Common myeloid progenitor, CD34-positive (primary cell): ENCODE measurements at regions not wholly inside any gene's neighbourhood (a gene's known extent, or its start where the extent isn't known, plus 50 kb on each side); places are given as distances from the start of the nearest gene placed in this dataset.

Source experiments
- CTCF ChIA-PET: fragments of 350-600 bp; sonication (Branson Sonifier 250); formaldehyde crosslinking; loops from one replicate; lab custom pipeline; 2021; ENCODE audit warnings: antibody characterized with exemption; lab: Charles Lee
- POLR2A ChIA-PET: fragments of 350-600 bp; sonication (Branson Sonifier 250); formaldehyde crosslinking; loops from one replicate; lab custom pipeline; 2021; ENCODE audit warnings: antibody characterized with exemption; lab: Charles Lee
- DNase-seq, 3 donors: peaks; one replicate each; pipeline versions ENCODE4 v3.0.0 to v3.0.0-alpha.2; 2013
- H3K27ac ChIP-seq, 2 experiments: 1 replicate in 1 of 2; 2 replicates in 1 of 2; pipeline ENCODE4 v1.7.0; 2013; ENCODE audit warnings: inconsistent platforms in 2 of 2, low read length in 2 of 2, mild to moderate bottlenecking in 2 of 2, low read depth in 1 of 2, moderate library complexity in 1 of 2; ENCODE audit not compliant: severe bottlenecking in 2 of 2, insufficient read depth in 1 of 2, poor library complexity in 1 of 2
- H3K27me3 ChIP-seq, 5 experiments: replicated peaks in 2 of 5; 1 replicate in 3 of 5; 2 replicates in 2 of 5; pipeline versions ENCODE4 v1.6.1 to v1.7.0; 2013; ENCODE audit warnings: low read length in 4 of 5, mild to moderate bottlenecking in 2 of 5, moderate library complexity in 2 of 5, inconsistent platforms in 1 of 5; ENCODE audit not compliant: insufficient read depth in 5 of 5, control insufficient read depth in 4 of 5
- H3K36me3 ChIP-seq, 4 experiments: 1 replicate in 2 of 4; 2 replicates in 2 of 4; pipeline versions ENCODE4 v1.6.1 to v1.7.0; 2013; ENCODE audit warnings: low read length in 3 of 4, control low read depth in 1 of 4, mild to moderate bottlenecking in 1 of 4; ENCODE audit not compliant: control insufficient read depth in 4 of 4, insufficient read depth in 4 of 4
- H3K4me1 ChIP-seq, 4 experiments: 1 replicate in 3 of 4; 2 replicates in 1 of 4; pipeline versions ENCODE4 v1.6.1 to v1.7.1; 2013; ENCODE audit warnings: low read length in 3 of 4, mild to moderate bottlenecking in 3 of 4, control low read depth in 1 of 4, inconsistent platforms in 1 of 4, moderate library complexity in 1 of 4; ENCODE audit not compliant: control insufficient read depth in 4 of 4, insufficient read depth in 4 of 4; ENCODE audit errors: control extremely low read depth in 1 of 4
- H3K4me3 ChIP-seq, 7 experiments: 1 replicate in 4 of 7; 2 replicates in 3 of 7; pipeline versions ENCODE4 v1.5.1 to v1.7.0; 2013; ENCODE audit warnings: mild to moderate bottlenecking in 7 of 7, low read length in 6 of 7, moderate library complexity in 6 of 7, inconsistent platforms in 2 of 7, low read depth in 2 of 7, control low read depth in 1 of 7; ENCODE audit not compliant: insufficient read depth in 4 of 7, control insufficient read depth in 1 of 7; ENCODE audit errors: extremely low read depth in 1 of 7
- H3K9me3 ChIP-seq, 5 experiments: 1 replicate in 4 of 5; 2 replicates in 1 of 5; pipeline versions ENCODE4 v1.6.1 to v1.7.1; 2013; ENCODE audit warnings: low read length in 4 of 5, mild to moderate bottlenecking in 2 of 5, inconsistent platforms in 1 of 5, low read depth in 1 of 5, moderate library complexity in 1 of 5; ENCODE audit not compliant: control insufficient read depth in 4 of 5, insufficient read depth in 2 of 5; ENCODE audit errors: control extremely low read depth in 1 of 5
- WGBS: methylation state at CpG from one replicate; pipeline ENCODE4 v1.1.5; 2013; ENCODE audit not compliant: insufficient coverage; 5-methylcytosine and 5-hydroxymethylcytosine counted together

DNA sequence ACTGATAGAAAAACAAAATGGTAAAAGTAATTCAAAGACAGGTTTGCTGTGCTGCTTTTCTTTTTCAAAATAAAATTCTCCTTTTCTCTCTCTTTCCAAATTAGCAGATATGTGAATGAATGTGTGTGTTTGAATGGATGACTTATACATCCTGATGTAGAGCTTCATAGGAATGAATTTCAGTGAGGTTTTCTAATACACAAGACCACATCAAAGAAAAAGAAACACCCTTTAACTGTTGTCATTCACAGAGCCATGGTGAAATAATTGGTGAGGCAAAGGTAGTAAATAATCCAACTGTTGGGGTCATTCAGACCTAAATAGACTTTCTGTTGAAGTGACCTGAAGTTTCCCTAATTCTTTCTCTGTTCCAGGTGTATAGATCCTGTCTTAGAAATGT is 139.1 kb upstream of the ZPLD1 start:
- H3K36me3 ChIP-seq, result no peaks in the 10 kb centered on the region
- ChIA-PET POLR2A (no interaction called here), CTCF (no interaction called here)
- no peaks in the 10 kb centered on the region for H3K4me1 ChIP-seq
- H3K27ac ChIP-seq, result no peak overlapping the region
- no peak for DNase-seq
- H3K4me3 ChIP-seq, result no peak overlapping the region
- no peaks in the 10 kb centered on the region for H3K9me3 ChIP-seq
- H3K27me3 ChIP-seq, result no peaks in the 10 kb centered on the region

DNA sequence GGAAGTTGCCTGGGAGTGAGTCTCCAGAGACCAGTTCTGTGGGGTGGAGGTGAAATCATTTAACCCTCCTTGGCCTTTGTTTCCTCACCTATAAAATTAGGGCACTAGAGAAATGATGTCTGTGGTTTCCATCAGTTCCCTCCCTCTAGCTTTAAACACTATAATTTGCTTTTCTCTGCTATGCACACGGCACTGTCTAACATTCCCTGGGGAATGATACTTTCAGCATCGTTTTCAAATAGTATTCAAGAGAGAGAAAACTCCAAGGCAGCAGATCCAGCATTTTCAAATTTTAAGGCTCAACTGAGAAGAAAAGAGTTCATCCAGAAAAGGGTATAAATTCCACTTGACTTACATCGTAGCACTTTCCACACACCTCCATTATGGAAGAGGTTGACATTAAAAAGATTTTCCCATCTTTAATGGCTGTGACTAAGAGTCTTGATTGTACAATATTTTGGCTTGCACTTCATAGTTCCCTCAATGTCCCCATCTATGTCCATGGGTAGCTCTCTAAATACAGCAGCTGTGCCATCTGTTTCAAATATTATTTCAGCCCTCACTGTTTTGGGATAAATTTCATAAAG is 137.7 kb upstream of the ZPLD1 start:
- CTCF ChIA-PET, result no interaction called here
- 84% methylated on average over 2 of the region's 3 CpGs for WGBS

DNA sequence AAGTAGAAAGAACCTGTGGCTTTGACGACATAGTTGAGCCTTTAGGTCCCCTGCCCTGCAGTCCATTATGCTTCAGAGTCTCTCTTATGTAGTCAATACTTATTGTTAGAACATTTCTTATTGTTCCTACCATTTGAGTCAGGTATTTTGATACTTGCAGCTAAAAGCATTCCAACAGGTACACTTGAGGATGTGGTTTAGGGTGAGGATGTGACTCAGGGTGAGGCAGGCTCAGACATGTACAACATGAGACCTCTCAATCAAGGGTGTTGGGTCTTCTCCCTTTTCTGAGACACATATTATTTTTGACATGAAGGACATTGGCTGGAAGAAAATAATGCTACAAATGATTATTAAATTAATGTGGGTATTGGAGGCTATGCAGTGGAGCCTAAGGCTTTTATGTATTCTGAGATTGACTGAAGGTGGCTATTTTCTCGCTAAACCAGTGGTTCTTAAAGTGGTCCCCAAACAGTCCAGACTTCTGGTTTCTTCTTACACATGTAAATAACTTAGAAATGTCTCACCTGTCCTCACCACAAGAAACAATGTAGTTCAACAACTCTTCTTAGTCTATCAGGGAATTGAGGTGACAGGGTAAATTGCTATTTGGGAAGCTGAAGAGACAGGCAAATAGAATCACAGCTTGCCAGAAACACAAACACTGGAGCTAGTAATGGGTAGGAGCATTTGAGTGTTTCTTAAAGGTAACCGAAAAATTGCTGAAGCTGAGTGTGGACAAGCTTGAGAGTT is 135.5 kb upstream of the ZPLD1 start:
- H3K4me3 ChIP-seq, result no peak overlapping the region
- DNase-seq, result no peak
- H3K27ac ChIP-seq, result no peak overlapping the region
- no peaks in the 10 kb centered on the region for H3K4me1 ChIP-seq
- no peaks in the 10 kb centered on the region for H3K9me3 ChIP-seq
- H3K27me3 ChIP-seq, result no peaks in the 10 kb centered on the region
- WGBS, result 100% methylated on average over 1 of the region's 3 CpGs
- CTCF ChIA-PET, result no interaction called here
- H3K36me3 ChIP-seq, result no peaks in the 10 kb centered on the region
- POLR2A ChIA-PET, result no interaction called here

More for the DNA sequence above, 137.7 kb upstream of the ZPLD1 start:
- Histone ChIP-seq H3K27me3 (no peaks in the 10 kb centered on the region), H3K4me3 (no peak overlapping the region), H3K9me3 (no peaks in the 10 kb centered on the region), H3K36me3 (no peaks in the 10 kb centered on the region), H3K4me1 (no peaks in the 10 kb centered on the region), H3K27ac (no peak overlapping the region)
- POLR2A ChIA-PET, result no interaction called here
- DNase-seq, result no peak

DNA sequence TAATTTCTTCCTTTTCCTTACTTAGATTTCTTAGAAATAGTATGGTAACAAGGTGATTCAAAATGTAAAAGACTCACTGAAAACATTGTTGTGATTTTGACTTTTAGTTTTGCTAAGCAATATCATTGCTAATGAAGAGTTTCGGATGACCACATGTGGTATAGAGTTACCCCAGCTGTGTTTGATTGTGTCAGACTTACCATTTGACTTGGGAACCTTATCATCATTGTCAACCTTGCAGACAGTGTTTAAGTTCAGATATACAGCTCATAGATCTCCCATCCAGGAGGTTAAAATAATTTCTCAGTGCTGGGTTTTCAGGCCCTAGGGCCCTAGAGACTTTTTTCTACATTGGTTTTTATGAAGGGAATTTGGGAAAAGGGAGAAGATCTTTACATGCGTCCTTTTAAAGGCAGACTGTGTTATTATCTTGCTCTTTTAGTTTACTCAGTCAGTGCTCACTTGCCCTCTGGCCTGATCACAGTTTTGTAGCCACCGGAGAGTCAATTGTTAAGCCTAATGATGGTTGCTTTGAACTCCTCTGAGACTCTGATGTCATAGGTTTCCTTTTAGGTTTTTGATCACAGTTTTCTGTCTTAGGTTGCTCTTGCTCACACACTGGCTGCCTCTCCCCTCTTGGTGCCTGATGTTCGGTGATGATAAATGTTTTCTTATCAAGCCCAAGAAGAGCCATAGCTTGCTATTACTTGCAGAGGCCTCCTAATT is 133.5 kb upstream of the ZPLD1 start:
- DNase-seq, result no peak
- ChIA-PET CTCF (no interaction called here), POLR2A (no interaction called here)
- no peaks in the 10 kb centered on the region for H3K9me3 ChIP-seq
- no peaks in the 10 kb centered on the region for H3K4me1 ChIP-seq
- no peak overlapping the region for H3K27ac ChIP-seq
- no peak overlapping the region for H3K4me3 ChIP-seq
- WGBS, result 100% methylated on average over 3 of the region's 4 CpGs
- H3K36me3 ChIP-seq, result no peaks in the 10 kb centered on the region
- H3K27me3 ChIP-seq, result no peaks in the 10 kb centered on the region

DNA sequence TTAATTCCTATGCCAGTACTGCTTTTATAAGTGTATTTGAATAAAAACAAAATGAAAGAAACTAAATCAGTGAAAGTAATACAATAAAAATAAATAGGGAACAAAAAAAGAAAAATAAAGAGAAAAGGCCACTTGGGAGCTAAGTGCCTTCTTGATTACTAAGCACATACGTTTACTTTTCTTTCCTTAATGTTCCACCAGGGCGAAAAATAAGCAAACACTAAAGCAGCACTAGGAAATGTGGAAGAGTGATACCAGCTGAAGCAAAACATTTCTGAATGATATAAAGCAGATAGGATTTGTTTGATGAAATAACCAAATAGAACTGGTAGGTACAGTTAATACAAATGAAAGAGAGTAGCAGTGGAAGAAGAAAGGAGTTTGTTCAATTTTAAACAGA is 132.8 kb upstream of the ZPLD1 start:
- 86% methylated on average over 1 of the region's 2 CpGs for WGBS
- ChIA-PET CTCF (no interaction called here), POLR2A (no interaction called here)
- H3K36me3 ChIP-seq, result no peaks in the 10 kb centered on the region
- H3K4me1 ChIP-seq, result no peaks in the 10 kb centered on the region
- no peak overlapping the region for H3K4me3 ChIP-seq
- no peaks in the 10 kb centered on the region for H3K27me3 ChIP-seq
- no peaks in the 10 kb centered on the region for H3K9me3 ChIP-seq
- no peak for DNase-seq
- H3K27ac ChIP-seq, result no peak overlapping the region

DNA sequence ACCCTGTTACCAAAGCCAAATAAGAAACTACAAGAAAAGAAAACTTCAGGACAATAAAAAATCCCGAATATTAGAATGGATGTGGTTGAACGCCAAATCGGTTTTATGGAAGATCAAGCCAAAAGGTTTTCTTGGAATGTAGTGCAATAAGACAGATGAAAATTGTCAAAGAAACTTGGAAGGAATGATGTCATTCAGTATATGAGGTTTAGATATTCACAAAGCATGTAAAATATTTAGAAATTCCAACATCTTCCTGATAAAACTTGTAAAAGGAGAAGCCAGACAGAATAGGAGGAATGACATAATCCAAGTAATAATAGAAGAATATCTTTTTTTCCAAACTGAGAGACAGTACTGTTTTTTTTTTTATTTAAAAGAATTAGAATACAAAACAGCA is 130.3 kb upstream of the ZPLD1 start:
- DNase-seq, result no peak
- POLR2A ChIA-PET, result no interaction called here
- Histone ChIP-seq H3K36me3 (no peaks in the 10 kb centered on the region), H3K27me3 (no peaks in the 10 kb centered on the region), H3K27ac (no peak overlapping the region), H3K4me1 (no peaks in the 10 kb centered on the region), H3K9me3 (peaks cover 0 to 4% (median 0%) of the 10 kb centered on the region in 5 experiments), H3K4me3 (no peak overlapping the region)
- 80% methylated on average over 2 of the region's 3 CpGs for WGBS
- CTCF ChIA-PET, result no interaction called here

DNA sequence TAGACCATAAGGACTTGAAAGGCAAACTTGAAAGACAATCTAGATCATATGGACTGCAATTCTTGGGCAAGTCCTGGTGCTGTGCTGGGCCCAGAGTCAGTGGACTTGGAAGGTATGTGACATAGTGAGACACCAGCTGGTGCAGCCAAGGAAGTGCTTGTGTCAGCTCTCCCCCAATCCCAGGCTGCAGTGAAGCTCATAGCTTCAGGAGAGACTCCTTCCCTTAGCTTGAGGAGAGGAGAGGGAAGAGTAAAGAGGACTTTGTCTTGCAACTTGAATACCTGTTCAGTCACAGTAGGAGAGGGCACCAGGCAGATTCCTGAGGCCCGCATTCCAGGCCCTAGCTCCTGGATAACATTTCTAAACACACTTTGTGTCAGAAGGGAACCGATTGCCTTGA is 127.4 kb upstream of the ZPLD1 start:
- Histone ChIP-seq H3K27ac (no peak overlapping the region), H3K36me3 (no peaks in the 10 kb centered on the region), H3K9me3 (peaks cover 0 to 4% (median 0%) of the 10 kb centered on the region in 5 experiments), H3K4me1 (no peaks in the 10 kb centered on the region), H3K4me3 (no peak overlapping the region), H3K27me3 (no peaks in the 10 kb centered on the region)
- 95% methylated on average over 2 of the region's 2 CpGs for WGBS
- ChIA-PET POLR2A (no interaction called here), CTCF (no interaction called here)
- no peak for DNase-seq
